ENCODE measurements at regions not wholly inside any gene's neighbourhood (a gene's known extent, or its start where the extent isn't known, plus 50 kb on each side); places are given as distances from the start of the nearest gene placed in this dataset.

GRCh38 chr12:46711756-46712155 lies 114.0 kb downstream of the SLC38A4 start:
- Mint-ChIP-seq H3K4me3 (no peak overlapping the region), H3K27me3 (ENCODE audit: low read depth) (no peaks in the 10 kb centered on the region), H3K4me1 (no peaks in the 10 kb centered on the region), H3K27ac (ENCODE audit: unreplicated experiment) (no peak overlapping the region), H3K9me3 (peaks cover 3% of the 10 kb centered on the region), H3K36me3 (ENCODE audit: low read depth) (no peaks in the 10 kb centered on the region)
- DNase-seq (ENCODE audit: low read depth, low spot score): no peak
- no peak for TF ChIP-seq CTCF (conservative IDR thresholded peaks at IDR 0.05)

- H3K9me3 Mint-ChIP-seq: peaks cover 3% of the 10 kb centered on the region
- H3K4me1 Mint-ChIP-seq: no peaks in the 10 kb centered on the region
- H3K27ac Mint-ChIP-seq (ENCODE audit: unreplicated experiment): no peak overlapping the region
- H3K36me3 Mint-ChIP-seq (ENCODE audit: low read depth): no peaks in the 10 kb centered on the region
- no peak for TF ChIP-seq CTCF (conservative IDR thresholded peaks at IDR 0.05)
- DNase-seq (ENCODE audit: low read depth, low spot score): no peak
- no peak overlapping the region for H3K4me3 Mint-ChIP-seq
- no peaks in the 10 kb centered on the region for H3K27me3 Mint-ChIP-seq (ENCODE audit: low read depth)
These were observed 115.6 kb downstream of the SLC38A4 start for GRCh38 chr12:46710125-46710743.

- no peak for TF ChIP-seq CTCF (conservative IDR thresholded peaks at IDR 0.05)
- Mint-ChIP-seq H3K4me3 (no peak overlapping the region), H3K27me3 (ENCODE audit: low read depth) (peaks cover 5% of the 10 kb centered on the region), H3K4me1 (no peaks in the 10 kb centered on the region), H3K9me3 (peaks cover 3% of the 10 kb centered on the region), H3K36me3 (ENCODE audit: low read depth) (no peaks in the 10 kb centered on the region), H3K27ac (ENCODE audit: unreplicated experiment) (no peak overlapping the region)
- no peak for DNase-seq (ENCODE audit: low read depth, low spot score)
These were observed 123.0 kb downstream of the SLC38A4 start for GRCh38 chr12:46702581-46703344.

GRCh38 chr12:46701356-46701755 lies 124.4 kb downstream of the SLC38A4 start:
- H3K27ac Mint-ChIP-seq (ENCODE audit: unreplicated experiment): no peak overlapping the region
- no peaks in the 10 kb centered on the region for H3K36me3 Mint-ChIP-seq (ENCODE audit: low read depth)
- no peak overlapping the region for H3K4me3 Mint-ChIP-seq
- DNase-seq (ENCODE audit: low read depth, low spot score): no peak
- H3K9me3 Mint-ChIP-seq: peaks cover 3% of the 10 kb centered on the region
- TF ChIP-seq CTCF (conservative IDR thresholded peaks at IDR 0.05): no peak
- H3K27me3 Mint-ChIP-seq (ENCODE audit: low read depth): peaks cover 5% of the 10 kb centered on the region
- no peaks in the 10 kb centered on the region for H3K4me1 Mint-ChIP-seq

- no peak overlapping the region for H3K4me3 Mint-ChIP-seq
- TF ChIP-seq CTCF (conservative IDR thresholded peaks at IDR 0.05): no peak
- no peak for DNase-seq (ENCODE audit: low read depth, low spot score)
- no peaks in the 10 kb centered on the region for H3K36me3 Mint-ChIP-seq (ENCODE audit: low read depth)
- H3K9me3 Mint-ChIP-seq: peaks cover 3% of the 10 kb centered on the region
- no peaks in the 10 kb centered on the region for H3K4me1 Mint-ChIP-seq
- peaks cover 5% of the 10 kb centered on the region for H3K27me3 Mint-ChIP-seq (ENCODE audit: low read depth)
- H3K27ac Mint-ChIP-seq (ENCODE audit: unreplicated experiment): no peak overlapping the region
These were observed 125.8 kb downstream of the SLC38A4 start for GRCh38 chr12:46699986-46700385.
